Psoas muscle (tissue), 7 donors: ENCODE measurements at regions not wholly inside any gene's neighbourhood (a gene's known extent, or its start where the extent isn't known, plus 50 kb on each side); places are given as distances from the start of the nearest gene placed in this dataset.

Experiments used
- ATAC-seq, 4 donors: fragments of 200-7000 bp; cut with Tn5 transposase; one replicate each; pipeline ENCODE4 v1.9.1; 2020; ENCODE audit warnings: moderate library complexity in 3 of 4, mild to moderate bottlenecking in 2 of 4
- DNase-seq, 2 donors: peaks; one replicate each; pipeline ENCODE4 v3.0.0-alpha.2; 2020
- H3K27ac ChIP-seq: fragments of 200-600 bp; one replicate; pipeline ENCODE4 v1.8.0; 2022
- H3K27me3 ChIP-seq, 3 donors: fragments of 200-600 bp in 1 of 3; one replicate each; pipeline versions ENCODE4 v1.6.1 to v1.8.0; 2013 to 2022; ENCODE audit warnings: low read length in 2 of 3, mild to moderate bottlenecking in 2 of 3, moderate library complexity in 1 of 3; ENCODE audit not compliant: insufficient read depth in 3 of 3
- H3K36me3 ChIP-seq, 2 donors: fragments of 200-600 bp in 1 of 2; one replicate each; pipeline versions ENCODE4 v1.6.1 to v1.8.0; 2013 to 2022; ENCODE audit warnings: low read depth in 1 of 2, mild to moderate bottlenecking in 1 of 2, moderate library complexity in 1 of 2; ENCODE audit not compliant: insufficient read depth in 1 of 2
- H3K4me1 ChIP-seq: fragments of 200-600 bp; one replicate; pipeline ENCODE4 v1.8.0; 2022
- H3K4me3 ChIP-seq: fragments of 200-600 bp; one replicate; pipeline ENCODE4 v1.8.0; 2022; ENCODE audit warnings: mild to moderate bottlenecking
- H3K9me3 ChIP-seq: fragments of 200-600 bp; one replicate; pipeline ENCODE4 v1.8.0; 2022
- CTCF ChIP-seq: fragments of 200-600 bp; IDR thresholded peaks from one replicate; pipeline ENCODE4 v1.8.0; 2022; ENCODE audit warnings: antibody characterized with exemption
- WGBS, 3 donors: extraction: QIAGEN DNeasy Blood & Tissue Kit; methylation state at CpG; one replicate each; pipeline versions ENCODE4 v1.1.6 to v1.1.7; 2013; 5-methylcytosine and 5-hydroxymethylcytosine counted together
- intact Hi-C, 2 donors: fragments of 100-400 bp; cut with DNase I; formaldehyde crosslinking; loops; one replicate each; pipeline versions ENCODE4 v1.11.0 to v1.14.2; 2022
- donor health status: healthy with polysubstance abuse.
- donor health status: DM: no; HTN: no; CAD: no; lungs with moderate emphysema.
- donor health status: Bipolar disorder and iron deficiency.
- donor health status: healthy.
- donor health status: DM: yes; HTN: yes; CAD: no.
- donor health status: DM: no; HTN: no; CAD: no.
- donor health status: DM: yes; HTN: yes; CAD: no.

GRCh38 chr18:60445341-60445740, 72.8 kb upstream of the MC4R start:
- intact Hi-C loops, result no loop called here
- no peak for TF ChIP-seq CTCF
- no peak overlapping the region for H3K27ac ChIP-seq
- no peaks in the 10 kb centered on the region for H3K36me3 ChIP-seq
- H3K9me3 ChIP-seq, result no peaks in the 10 kb centered on the region
- no peak for DNase-seq
- no peaks in the 10 kb centered on the region for H3K4me1 ChIP-seq
- ATAC-seq, result no peak
- H3K27me3 ChIP-seq, result no peaks in the 10 kb centered on the region
- H3K4me3 ChIP-seq, result no peak overlapping the region

- DNase-seq, result no peak
- Histone ChIP-seq H3K9me3 (no peaks in the 10 kb centered on the region), H3K27ac (no peak overlapping the region), H3K27me3 (no peaks in the 10 kb centered on the region), H3K36me3 (no peaks in the 10 kb centered on the region), H3K4me1 (no peaks in the 10 kb centered on the region), H3K4me3 (no peak overlapping the region)
- TF ChIP-seq CTCF, result no peak
- 26 to 27% (median 27%) methylated on average over 5 of the region's 5 CpGs for WGBS, 3 donors
- intact Hi-C loops, result no loop called here
- no peak for ATAC-seq
Measured at GRCh38 chr18:60446821-60447220, 74.2 kb upstream of the MC4R start.

- Histone ChIP-seq H3K27ac (no peak overlapping the region), H3K9me3 (no peaks in the 10 kb centered on the region), H3K27me3 (no peaks in the 10 kb centered on the region), H3K4me1 (no peaks in the 10 kb centered on the region), H3K36me3 (no peaks in the 10 kb centered on the region), H3K4me3 (no peak overlapping the region)
- 64 to 73% (median 70%) methylated on average over 3 of the region's 3 CpGs for WGBS, 3 donors
- intact Hi-C loops, result no loop called here
- no peak for TF ChIP-seq CTCF
- ATAC-seq, result no peak
- no peak for DNase-seq
Measured at GRCh38 chr18:60448487-60449267, 76.1 kb upstream of the MC4R start.

- intact Hi-C loops, result no loop called here
- no peak overlapping the region for H3K27ac ChIP-seq
- H3K27me3 ChIP-seq, result no peaks in the 10 kb centered on the region
- no peak for ATAC-seq
- TF ChIP-seq CTCF, result no peak
- no peaks in the 10 kb centered on the region for H3K36me3 ChIP-seq
- H3K9me3 ChIP-seq, result no peaks in the 10 kb centered on the region
- H3K4me1 ChIP-seq, result no peaks in the 10 kb centered on the region
- WGBS, 3 donors, result 53 to 67% (median 58%) methylated on average over 1 of the region's 1 CpG
- DNase-seq, result no peak
- no peak overlapping the region for H3K4me3 ChIP-seq
Measured at GRCh38 chr18:60452421-60452820, 79.8 kb upstream of the MC4R start.

- Histone ChIP-seq H3K4me1 (no peaks in the 10 kb centered on the region), H3K27me3 (no peaks in the 10 kb centered on the region), H3K9me3 (no peaks in the 10 kb centered on the region), H3K27ac (no peak overlapping the region), H3K4me3 (no peak overlapping the region), H3K36me3 (no peaks in the 10 kb centered on the region)
- no peak for ATAC-seq
- intact Hi-C loops, result no loop called here
- no peak for DNase-seq
- no peak for TF ChIP-seq CTCF
- WGBS, 3 donors, result 86 to 91% (median 89%) methylated on average over 3 of the region's 3 CpGs
Measured at GRCh38 chr18:60466677-60467076, 94.1 kb upstream of the MC4R start.
